Astrocyte of the spinal cord (primary cell): ENCODE measurements at regions not wholly inside any gene's neighbourhood (a gene's known extent, or its start where the extent isn't known, plus 50 kb on each side); places are given as distances from the start of the nearest gene placed in this dataset.

Experiments used
- DNase-seq: peaks from one replicate; pipeline ENCODE4 v3.0.0; 2011; ENCODE audit warnings: low read depth, low spot score
- H3K4me3 ChIP-seq: 2 replicates; pipeline ENCODE4 v1.5.1; 2011; ENCODE audit warnings: low read depth, mild to moderate bottlenecking, low read length, moderate library complexity
- CTCF ChIP-seq: IDR thresholded peaks from 2 replicates; pipeline ENCODE4 v1.5.1; 2012; ENCODE audit warnings: low read depth, mild to moderate bottlenecking, low read length, inconsistent platforms
- in situ Hi-C: cut with HindIII; loops from 2 replicates; pipeline ENCODE4 v1.10.0; 2017; ENCODE audit warnings: low sequenced_read_pairs

- H3K4me3 ChIP-seq: no peak overlapping the region
- in situ Hi-C loops: no loop called here
- no peak for DNase-seq
- no peak for TF ChIP-seq CTCF
Measured at GRCh38 chr11:113570906-113571305, 95.7 kb upstream of the DRD2 start.

GRCh38 chr11:113569391-113569790, 94.2 kb upstream of the DRD2 start:
- in situ Hi-C loops: no loop called here
- no peak for TF ChIP-seq CTCF
- no peak overlapping the region for H3K4me3 ChIP-seq
- DNase-seq: no peak

DNA sequence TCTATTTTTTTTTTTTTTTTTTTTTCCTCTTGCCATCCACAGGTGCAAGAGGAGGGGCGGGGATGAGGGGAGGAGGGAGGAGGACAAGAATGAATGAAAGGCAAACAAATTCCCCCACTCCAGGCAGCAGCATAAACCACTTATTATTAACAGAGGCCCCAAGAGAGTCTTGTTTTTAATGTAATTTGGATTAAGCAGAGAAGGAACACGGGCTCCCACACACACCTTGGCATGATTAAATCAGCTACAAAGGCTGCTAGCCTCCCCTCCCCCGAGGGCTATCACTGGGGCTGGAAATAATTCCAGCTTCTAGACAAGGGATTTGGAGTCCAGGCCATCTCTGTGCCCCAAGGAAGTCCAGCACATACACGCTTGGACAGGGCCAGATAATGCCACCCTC, 93.4 kb upstream of the DRD2 start:
- in situ Hi-C loops: no loop called here
- no peak overlapping the region for H3K4me3 ChIP-seq
- no peak for DNase-seq
- TF ChIP-seq CTCF: no peak

DNA sequence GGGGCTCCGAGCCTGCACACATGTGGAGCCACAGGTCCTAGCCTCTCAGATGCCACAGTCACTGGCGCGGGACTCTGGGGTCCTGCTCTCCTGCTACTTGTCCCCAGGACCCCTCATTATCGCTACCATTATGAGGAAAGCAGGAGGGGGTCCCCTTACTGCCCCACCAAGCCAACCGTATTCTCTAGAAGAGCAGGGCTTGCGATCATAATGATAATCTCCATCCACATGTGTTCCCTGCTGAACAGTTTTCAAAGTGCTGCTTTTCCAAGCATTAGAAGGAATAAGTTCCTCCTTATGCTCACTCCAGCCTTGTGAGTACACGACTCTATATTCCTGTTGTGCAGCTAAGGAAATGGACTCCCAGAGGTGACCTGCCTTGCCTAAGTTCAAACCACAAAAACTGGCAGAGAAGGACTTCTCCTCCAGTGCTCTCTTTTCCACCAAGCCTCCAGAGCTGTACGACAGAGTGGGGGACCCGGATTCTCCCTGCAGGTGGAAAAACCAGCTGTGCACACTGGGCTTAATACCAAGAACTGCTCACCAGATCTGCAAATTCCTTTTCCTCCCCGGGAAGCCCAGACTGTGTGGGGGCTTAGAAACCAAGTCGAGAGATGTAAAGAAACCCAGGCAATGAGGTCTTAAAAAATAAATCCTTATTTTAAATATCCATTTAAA, 92.8 kb upstream of the DRD2 start:
- DNase-seq: no peak
- TF ChIP-seq CTCF: no peak
- in situ Hi-C loops: no loop called here
- no peak overlapping the region for H3K4me3 ChIP-seq

GRCh38 chr11:113567097-113567496, 91.9 kb upstream of the DRD2 start:
- TF ChIP-seq CTCF: no peak
- no peak for DNase-seq
- in situ Hi-C loops: no loop called here
- no peak overlapping the region for H3K4me3 ChIP-seq

DNA sequence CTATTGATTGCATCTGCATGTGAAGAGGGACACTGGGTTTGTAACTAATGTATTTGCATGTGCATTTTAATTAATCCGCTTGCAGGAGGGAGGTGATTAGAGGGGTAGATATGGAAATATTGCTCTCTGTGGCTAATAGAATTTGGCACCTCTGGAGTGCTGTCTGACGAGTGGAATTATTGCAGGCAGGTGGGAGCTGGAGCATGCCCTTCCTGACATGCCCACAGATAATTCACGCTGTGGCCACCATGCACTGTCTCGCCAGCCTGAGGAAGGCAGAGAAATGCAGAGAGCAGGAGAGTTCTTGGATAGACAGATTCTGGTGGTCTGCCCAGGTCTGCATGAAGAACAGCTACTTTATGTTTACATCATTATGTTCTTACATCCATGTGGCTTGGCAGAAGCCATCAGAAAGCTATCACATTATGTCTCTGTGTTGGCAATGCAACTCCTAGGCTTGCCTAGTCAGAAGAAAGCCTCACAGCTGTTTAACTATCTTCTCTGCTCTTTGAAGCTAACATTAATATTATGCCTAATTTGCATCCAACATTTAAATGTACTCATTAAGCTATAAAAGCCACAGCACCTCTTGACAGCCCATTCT, 89.4 kb upstream of the DRD2 start:
- TF ChIP-seq CTCF: no peak
- DNase-seq: no peak
- in situ Hi-C loops: no loop called here
- H3K4me3 ChIP-seq: no peak overlapping the region
